Astrocyte (in vitro differentiated cells and primary cell): ENCODE measurements at regions not wholly inside any gene's neighbourhood (a gene's known extent, or its start where the extent isn't known, plus 50 kb on each side); places are given as distances from the start of the nearest gene placed in this dataset.

Source experiments
- DNase-seq: peaks from one replicate; pipeline ENCODE4 v3.0.0-alpha.2; 2010; ENCODE audit warnings: low read depth
- FAIRE-seq: peaks from 2 replicates; lab custom pipeline; 2011; peaks lifted over from hg19 to GRCh38; lab: Jason Lieb, UNC
- H2AFZ ChIP-seq: 2 replicates; pipeline ENCODE4 v1.6.0; 2012; ENCODE audit warnings: low read depth, low read length, inconsistent platforms
- H3K27ac ChIP-seq: 2 replicates; pipeline ENCODE4 v1.5.1; 2011; ENCODE audit warnings: low read depth, low read length, inconsistent platforms
- H3K27me3 ChIP-seq: 2 replicates; pipeline ENCODE4 v1.6.0; 2011; ENCODE audit warnings: low read length, inconsistent platforms; ENCODE audit not compliant: insufficient read depth
- H3K36me3 ChIP-seq: 2 replicates; pipeline ENCODE4 v1.5.1; 2011; ENCODE audit warnings: low read length, inconsistent platforms; ENCODE audit not compliant: insufficient read depth
- H3K4me1 ChIP-seq: 2 replicates; pipeline ENCODE4 v1.5.1; 2011; ENCODE audit warnings: low read length, inconsistent platforms; ENCODE audit not compliant: insufficient read depth
- H3K4me2 ChIP-seq: 2 replicates; pipeline ENCODE4 v1.6.0; 2012; ENCODE audit warnings: low read length, inconsistent platforms
- H3K4me3 ChIP-seq: 2 replicates; pipeline ENCODE4 v1.5.1; 2011; ENCODE audit warnings: low read depth, mild to moderate bottlenecking, low read length, inconsistent platforms; ENCODE audit not compliant: insufficient read depth
- H3K79me2 ChIP-seq: 2 replicates; pipeline ENCODE4 v1.6.0; 2012; ENCODE audit warnings: mild to moderate bottlenecking, low read length, inconsistent platforms; ENCODE audit not compliant: insufficient read depth
- H3K9ac ChIP-seq: 2 replicates; pipeline ENCODE4 v1.6.0; 2012; ENCODE audit warnings: mild to moderate bottlenecking, low read length, inconsistent platforms
- H3K9me3 ChIP-seq: 2 replicates; pipeline ENCODE4 v1.5.1; 2012; ENCODE audit warnings: low read depth, mild to moderate bottlenecking, low read length, inconsistent platforms; ENCODE audit not compliant: insufficient read depth
- H4K20me1 ChIP-seq: 2 replicates; pipeline ENCODE4 v1.6.0; 2012; ENCODE audit warnings: low read length, inconsistent platforms; ENCODE audit not compliant: insufficient read depth
- H3K27ac Mint-ChIP-seq: one replicate; pipeline ENCODE4 v1.8.0; 2021; ENCODE audit warnings: mild to moderate bottlenecking, mixed read lengths; ENCODE audit not compliant: unreplicated experiment
- H3K27me3 Mint-ChIP-seq: one replicate; pipeline ENCODE4 v1.8.0; 2021; ENCODE audit warnings: low read depth, mixed read lengths; ENCODE audit not compliant: unreplicated experiment
- H3K36me3 Mint-ChIP-seq: one replicate; pipeline ENCODE4 v1.8.0; 2021; ENCODE audit warnings: low read depth, mixed read lengths; ENCODE audit not compliant: unreplicated experiment
- H3K4me1 Mint-ChIP-seq: one replicate; pipeline ENCODE4 v1.8.0; 2021; ENCODE audit warnings: low read depth, mixed read lengths; ENCODE audit not compliant: unreplicated experiment
- H3K4me3 Mint-ChIP-seq: one replicate; pipeline ENCODE4 v1.8.0; 2021; ENCODE audit warnings: mild to moderate bottlenecking, moderate library complexity, mixed read lengths; ENCODE audit not compliant: unreplicated experiment
- H3K9me3 Mint-ChIP-seq: one replicate; pipeline ENCODE4 v1.8.0; 2021; ENCODE audit warnings: mild to moderate bottlenecking, mixed read lengths; ENCODE audit not compliant: unreplicated experiment
- CTCF ChIP-seq: IDR thresholded peaks from 2 replicates; pipeline ENCODE4 v1.5.1; 2011; ENCODE audit warnings: low read depth, mild to moderate bottlenecking, inconsistent platforms, low read length, moderate library complexity; ENCODE audit not compliant: insufficient read depth
- EZH2 ChIP-seq: IDR thresholded peaks from 2 replicates; pipeline ENCODE4 v1.6.1; 2012; ENCODE audit warnings: mild to moderate bottlenecking, low read length, inconsistent platforms; ENCODE audit not compliant: insufficient read depth

- DNase-seq (peak; percentile 51), FAIRE-seq (no peak)
- H3K4me3 Mint-ChIP-seq: no peak overlapping the region
- Histone ChIP-seq H3K4me3 (no peak overlapping the region), H3K27me3 (no peaks in the 10 kb centered on the region), H3K9me3 (no peaks in the 10 kb centered on the region), H4K20me1 (no peaks in the 10 kb centered on the region), H3K4me2 (peak overlapping the region; percentile 45), H3K4me1 (peaks cover 16% of the 10 kb centered on the region), H3K36me3 (no peaks in the 10 kb centered on the region), H3K79me2 (no peaks in the 10 kb centered on the region), H3K27ac (peak overlapping the region; percentile 51), H3K9ac (peak overlapping the region; percentile 23), H2AFZ (no peak overlapping the region)
- H3K27ac Mint-ChIP-seq: no peak overlapping the region
- no peaks in the 10 kb centered on the region for H3K36me3 Mint-ChIP-seq
- H3K4me1 Mint-ChIP-seq: peaks cover 32% of the 10 kb centered on the region
- no peaks in the 10 kb centered on the region for H3K9me3 Mint-ChIP-seq
- no peaks in the 10 kb centered on the region for H3K27me3 Mint-ChIP-seq
- TF ChIP-seq CTCF: no peak
- no peak for TF ChIP-seq EZH2
Measured at GRCh38 chr5:158050421-158050820, 191.5 kb upstream of the CLINT1 start.

- Mint-ChIP-seq H3K36me3 (no peaks in the 10 kb centered on the region), H3K4me3 (no peak overlapping the region), H3K27ac (no peak overlapping the region), H3K27me3 (no peaks in the 10 kb centered on the region), H3K4me1 (peaks cover 30% of the 10 kb centered on the region), H3K9me3 (no peaks in the 10 kb centered on the region)
- H3K27ac ChIP-seq: no peak overlapping the region
- no peaks in the 10 kb centered on the region for H3K27me3 ChIP-seq
- no peaks in the 10 kb centered on the region for H3K9me3 ChIP-seq
- no peak overlapping the region for H3K4me2 ChIP-seq
- DNase-seq (no peak), FAIRE-seq (no peak)
- no peak overlapping the region for H3K9ac ChIP-seq
- H3K4me1 ChIP-seq: peaks cover 11% of the 10 kb centered on the region
- H3K79me2 ChIP-seq: no peaks in the 10 kb centered on the region
- TF ChIP-seq CTCF: no peak
- TF ChIP-seq EZH2: no peak
- H2AFZ ChIP-seq: no peak overlapping the region
- no peaks in the 10 kb centered on the region for H3K36me3 ChIP-seq
- H4K20me1 ChIP-seq: no peaks in the 10 kb centered on the region
- H3K4me3 ChIP-seq: no peak overlapping the region
Measured at GRCh38 chr5:158049459-158049858, 190.5 kb upstream of the CLINT1 start.

GRCh38 chr5:158045696-158046095 lies 186.8 kb upstream of the CLINT1 start:
- Mint-ChIP-seq H3K9me3 (no peaks in the 10 kb centered on the region), H3K27me3 (no peaks in the 10 kb centered on the region), H3K36me3 (no peaks in the 10 kb centered on the region), H3K4me1 (peaks cover 18% of the 10 kb centered on the region), H3K27ac (no peak overlapping the region), H3K4me3 (no peak overlapping the region)
- TF ChIP-seq EZH2: no peak
- TF ChIP-seq CTCF: no peak
- DNase-seq (no peak), FAIRE-seq (no peak)
- Histone ChIP-seq H4K20me1 (no peaks in the 10 kb centered on the region), H3K4me1 (peaks cover under 1% of the 10 kb centered on the region), H3K4me2 (no peak overlapping the region), H3K27me3 (no peaks in the 10 kb centered on the region), H2AFZ (no peak overlapping the region), H3K9me3 (no peaks in the 10 kb centered on the region), H3K79me2 (no peaks in the 10 kb centered on the region), H3K27ac (no peak overlapping the region), H3K9ac (no peak overlapping the region), H3K4me3 (no peak overlapping the region), H3K36me3 (no peaks in the 10 kb centered on the region)
